Ovary (tissue), 7 donors: ENCODE measurements at regions not wholly inside any gene's neighbourhood (a gene's known extent, or its start where the extent isn't known, plus 50 kb on each side); places are given as distances from the start of the nearest gene placed in this dataset.
"Not testable (repeated sequence)": the region's sequence is repeated elsewhere in the genome, so short reads cannot be mapped to it uniquely, and the experiment has no call there.

ENCODE experiments used
- DNase-seq, 5 donors: peaks; one replicate each; pipeline ENCODE4 v3.0.0-alpha.2; 2019 to 2020
- H3K27ac ChIP-seq, 2 donors: fragments of 200-600 bp; one replicate each; pipeline versions ENCODE4 v1.5.1 to v1.8.0; 2019 to 2022
- H3K27me3 ChIP-seq: fragments of 200-600 bp; one replicate; pipeline ENCODE4 v1.8.0; 2022
- H3K36me3 ChIP-seq: fragments of 200-600 bp; sonication (generic); one replicate; pipeline ENCODE4 v1.5.1; 2019
- H3K4me1 ChIP-seq: one replicate; pipeline ENCODE4 v1.8.1; 2013; ENCODE audit warnings: mild to moderate bottlenecking, moderate library complexity; ENCODE audit not compliant: insufficient read depth
- H3K4me3 ChIP-seq: fragments of 200-600 bp; sonication (generic); one replicate; pipeline ENCODE4 v1.5.1; 2017
- H3K9me3 ChIP-seq, 2 donors: fragments of 200-600 bp in 1 of 2; sonication (generic) in 1 of 2; one replicate each; pipeline versions ENCODE4 v1.5.1 to v1.8.1; 2013 to 2019; ENCODE audit warnings: mild to moderate bottlenecking in 1 of 2, moderate library complexity in 1 of 2
- EP300 ChIP-seq: sonication (generic); formaldehyde crosslinking; IDR thresholded peaks from one replicate; pipeline ENCODE4 v1.6.1; 2017; ENCODE audit warnings: antibody characterized with exemption
- POLR2A ChIP-seq: fragments of 450-650 bp; IDR thresholded peaks from one replicate; pipeline ENCODE4 v1.6.1; 2017; ENCODE audit warnings: antibody characterized with exemption, mild to moderate bottlenecking, moderate library complexity
- WGBS, 3 donors: extraction: QIAGEN DNeasy Blood & Tissue Kit in 1 of 3; methylation state at CpG; one replicate each; pipeline versions ENCODE4 v1.1.5 to v1.1.7; 2013 to 2017; 5-methylcytosine and 5-hydroxymethylcytosine counted together
- intact Hi-C, 4 donors: fragments of 100-400 bp; cut with DNase I; formaldehyde crosslinking; loops; one replicate each; pipeline versions ENCODE4 v1.11.0 to v1.15.1; 2022 to 2023
- TF ChIP-seq, protein P1 (sequence below), 3 donors: fragments of 450-650 bp in 2 of 3; fragments of 200-600 bp in 1 of 3; IDR thresholded peaks; one replicate each; pipeline versions ENCODE4 v1.5.1 to v1.8.0; 2016 to 2022; ENCODE audit warnings: antibody characterized with exemption in 3 of 3, mild to moderate bottlenecking in 1 of 3
- donor health status: DM: no; HTN: no; CAD: no; lungs with moderate emphysema.
- donor health status: DM: no; HTN: no; CAD: no.
- donor health status: Bipolar disorder and iron deficiency.
- donor health status: DM: no; HTN: no; CAD: no.
- donor health status: DM: yes; HTN: yes; CAD: no.

DNA sequence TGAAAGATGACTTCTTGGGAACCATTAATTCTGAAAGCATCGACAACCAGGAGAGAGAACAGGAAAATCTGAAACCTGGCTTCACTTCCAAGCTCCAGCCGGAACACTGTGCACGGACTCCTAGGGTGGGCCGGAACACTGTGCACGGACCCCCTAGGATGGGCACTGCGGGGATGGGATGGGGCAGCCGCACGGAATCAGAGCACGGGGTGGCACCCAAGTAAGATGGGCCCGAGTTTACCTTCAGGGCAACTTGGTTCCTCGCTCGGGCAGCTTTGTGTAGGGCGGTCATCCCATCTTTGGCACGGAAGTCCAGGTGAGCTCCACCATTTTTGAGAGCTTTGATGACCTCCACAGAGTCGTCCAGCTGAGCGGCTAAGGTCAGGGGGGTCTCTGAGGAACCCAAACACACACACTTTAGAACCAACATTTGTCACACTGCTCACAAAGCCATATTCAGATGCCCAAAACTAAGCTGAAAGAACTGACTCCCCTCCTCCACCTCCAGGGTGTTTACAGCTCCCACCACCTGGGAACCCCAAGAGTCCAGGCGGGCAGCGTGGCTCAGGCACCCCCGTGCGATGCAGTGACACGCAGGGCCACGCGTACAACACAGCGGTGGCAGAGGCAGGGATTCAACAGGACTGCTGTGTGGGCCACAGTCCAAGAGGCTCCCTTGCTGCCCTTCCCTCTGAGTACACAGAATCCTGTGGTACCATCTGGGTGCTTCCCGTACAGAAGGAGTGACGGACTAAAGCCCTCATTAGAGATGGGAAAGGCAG is 157.9 kb downstream of the SHANK2 start:
- WGBS, 3 donors = 91 to 93% (median 92%) methylated on average over 26 of the region's 26 CpGs

DNA sequence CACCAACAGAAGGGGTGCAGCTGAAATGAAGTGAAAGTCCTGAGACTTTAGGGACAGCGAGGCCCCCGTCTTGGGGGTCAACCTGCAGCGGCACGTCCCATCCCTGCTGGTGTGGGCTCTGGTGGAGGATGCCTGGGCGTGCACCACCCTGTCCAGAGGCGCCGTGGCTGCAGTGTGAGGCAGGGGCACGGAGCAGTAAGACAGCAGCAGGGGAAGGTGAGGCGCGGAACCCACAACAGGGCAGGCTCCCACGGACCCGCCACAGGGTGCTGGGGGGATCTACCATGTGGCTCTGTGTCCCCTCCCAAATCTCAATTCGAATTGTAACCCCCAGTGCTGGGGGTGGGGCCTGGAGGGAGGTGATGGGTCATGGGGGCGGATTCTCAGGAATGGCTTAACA is 158.6 kb downstream of the SHANK2 start:
- no peak for TF ChIP-seq EP300
- TF ChIP-seq POLR2A = no peak
- TF ChIP-seq, protein P1, sequence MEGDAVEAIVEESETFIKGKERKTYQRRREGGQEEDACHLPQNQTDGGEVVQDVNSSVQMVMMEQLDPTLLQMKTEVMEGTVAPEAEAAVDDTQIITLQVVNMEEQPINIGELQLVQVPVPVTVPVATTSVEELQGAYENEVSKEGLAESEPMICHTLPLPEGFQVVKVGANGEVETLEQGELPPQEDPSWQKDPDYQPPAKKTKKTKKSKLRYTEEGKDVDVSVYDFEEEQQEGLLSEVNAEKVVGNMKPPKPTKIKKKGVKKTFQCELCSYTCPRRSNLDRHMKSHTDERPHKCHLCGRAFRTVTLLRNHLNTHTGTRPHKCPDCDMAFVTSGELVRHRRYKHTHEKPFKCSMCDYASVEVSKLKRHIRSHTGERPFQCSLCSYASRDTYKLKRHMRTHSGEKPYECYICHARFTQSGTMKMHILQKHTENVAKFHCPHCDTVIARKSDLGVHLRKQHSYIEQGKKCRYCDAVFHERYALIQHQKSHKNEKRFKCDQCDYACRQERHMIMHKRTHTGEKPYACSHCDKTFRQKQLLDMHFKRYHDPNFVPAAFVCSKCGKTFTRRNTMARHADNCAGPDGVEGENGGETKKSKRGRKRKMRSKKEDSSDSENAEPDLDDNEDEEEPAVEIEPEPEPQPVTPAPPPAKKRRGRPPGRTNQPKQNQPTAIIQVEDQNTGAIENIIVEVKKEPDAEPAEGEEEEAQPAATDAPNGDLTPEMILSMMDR (IDR thresholded peaks at IDR 0.05) = no peak
- 87 to 93% (median 93%) methylated on average over 14 of the region's 14 CpGs for WGBS, 3 donors
- Histone ChIP-seq H3K36me3 (no peaks in the 10 kb centered on the region), H3K27ac (no peak overlapping the region), H3K9me3 (no peaks in the 10 kb centered on the region), H3K27me3 (no peaks in the 10 kb centered on the region), H3K4me1 (no peaks in the 10 kb centered on the region), H3K4me3 (no peak overlapping the region)
- intact Hi-C loops = no loop called here
- no peak for DNase-seq

More for the DNA sequence above, 157.9 kb downstream of the SHANK2 start:
- intact Hi-C loops = no loop called here
- Histone ChIP-seq H3K4me1 (no peaks in the 10 kb centered on the region), H3K9me3 (no peaks in the 10 kb centered on the region), H3K36me3 (no peaks in the 10 kb centered on the region), H3K4me3 (no peak overlapping the region), H3K27me3 (no peaks in the 10 kb centered on the region), H3K27ac (no peak overlapping the region)
- no peak for DNase-seq
- TF ChIP-seq, protein P1 (IDR thresholded peaks at IDR 0.05) = no peak
- TF ChIP-seq POLR2A (no peak), EP300 (no peak)

DNA sequence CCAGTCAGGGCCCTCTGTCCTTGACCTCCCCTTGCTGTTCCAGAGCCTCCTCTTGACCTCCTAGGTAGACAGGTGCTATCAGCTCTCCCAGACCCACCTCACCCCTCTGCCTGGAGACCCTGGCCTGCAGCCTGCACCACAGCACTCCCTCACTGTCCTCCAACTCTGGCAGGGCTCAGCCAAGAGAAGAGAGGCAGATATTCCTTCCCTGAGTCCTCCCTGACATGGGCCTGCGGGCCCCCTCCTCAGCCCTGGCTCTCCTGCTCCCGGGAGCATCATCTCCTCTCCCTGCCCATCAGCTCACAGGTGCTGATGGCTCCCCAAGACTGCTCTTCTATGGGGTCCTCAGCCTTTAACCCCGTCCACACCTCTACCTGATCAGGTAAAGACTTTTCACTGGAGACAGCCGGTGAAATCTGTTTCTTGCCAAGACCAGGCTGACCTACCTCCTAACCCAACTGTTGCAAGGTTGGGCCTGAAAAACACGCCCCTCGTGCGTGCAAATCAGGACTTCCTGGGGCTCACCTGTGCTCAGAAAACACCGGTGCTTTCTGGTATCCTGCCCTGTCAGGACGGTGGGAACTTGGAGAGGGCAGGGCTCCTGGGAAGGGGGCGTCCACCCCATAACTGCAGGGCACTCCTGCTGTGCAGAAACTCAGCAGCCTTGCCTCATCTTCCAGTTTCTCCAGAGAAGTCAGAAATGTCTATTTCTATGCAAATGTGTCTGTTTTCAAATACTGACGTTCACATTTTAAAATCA is 160.7 kb downstream of the SHANK2 start:
- no peak for TF ChIP-seq EP300
- TF ChIP-seq POLR2A = no peak
- TF ChIP-seq, protein P1 (IDR thresholded peaks at IDR 0.05) = no peak
- intact Hi-C loops = no loop called here
- 77 to 83% (median 78%) methylated on average over 11 of the region's 11 CpGs for WGBS, 3 donors
- Histone ChIP-seq H3K4me3 (no peak overlapping the region), H3K9me3 (no peaks in the 10 kb centered on the region), H3K36me3 (no peaks in the 10 kb centered on the region), H3K27ac (no peak overlapping the region), H3K4me1 (no peaks in the 10 kb centered on the region), H3K27me3 (no peaks in the 10 kb centered on the region)
- DNase-seq = no peak

DNA sequence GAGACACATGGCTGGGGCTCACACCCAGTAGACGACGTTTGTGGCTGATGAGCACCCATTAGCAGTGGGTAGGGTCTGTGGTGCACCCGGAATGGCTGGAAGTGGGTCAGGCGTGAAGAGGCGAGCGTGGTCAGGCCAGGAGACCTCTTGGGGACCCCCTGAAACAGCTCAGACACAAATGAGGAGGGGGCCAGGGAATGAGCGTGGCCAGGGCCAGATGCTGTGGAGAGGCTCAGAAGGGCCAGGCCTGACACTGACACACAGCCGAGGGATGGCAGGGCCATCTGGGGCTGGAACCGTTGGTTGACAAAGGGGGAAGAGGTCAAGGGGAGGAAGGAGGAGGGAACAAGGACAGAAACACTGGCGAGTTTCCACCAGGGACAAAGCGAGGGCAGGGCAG is 162.8 kb downstream of the SHANK2 start:
- Histone ChIP-seq H3K27ac (no peak overlapping the region), H3K27me3 (no peaks in the 10 kb centered on the region), H3K9me3 (no peaks in the 10 kb centered on the region), H3K36me3 (no peaks in the 10 kb centered on the region), H3K4me1 (no peaks in the 10 kb centered on the region), H3K4me3 (no peak overlapping the region)
- intact Hi-C loops = no loop called here
- WGBS, 3 donors = 74 to 80% (median 78%) methylated on average over 11 of the region's 11 CpGs
- TF ChIP-seq POLR2A (no peak), EP300 (no peak)
- TF ChIP-seq, protein P1 (IDR thresholded peaks at IDR 0.05) = no peak
- no peak for DNase-seq

DNA sequence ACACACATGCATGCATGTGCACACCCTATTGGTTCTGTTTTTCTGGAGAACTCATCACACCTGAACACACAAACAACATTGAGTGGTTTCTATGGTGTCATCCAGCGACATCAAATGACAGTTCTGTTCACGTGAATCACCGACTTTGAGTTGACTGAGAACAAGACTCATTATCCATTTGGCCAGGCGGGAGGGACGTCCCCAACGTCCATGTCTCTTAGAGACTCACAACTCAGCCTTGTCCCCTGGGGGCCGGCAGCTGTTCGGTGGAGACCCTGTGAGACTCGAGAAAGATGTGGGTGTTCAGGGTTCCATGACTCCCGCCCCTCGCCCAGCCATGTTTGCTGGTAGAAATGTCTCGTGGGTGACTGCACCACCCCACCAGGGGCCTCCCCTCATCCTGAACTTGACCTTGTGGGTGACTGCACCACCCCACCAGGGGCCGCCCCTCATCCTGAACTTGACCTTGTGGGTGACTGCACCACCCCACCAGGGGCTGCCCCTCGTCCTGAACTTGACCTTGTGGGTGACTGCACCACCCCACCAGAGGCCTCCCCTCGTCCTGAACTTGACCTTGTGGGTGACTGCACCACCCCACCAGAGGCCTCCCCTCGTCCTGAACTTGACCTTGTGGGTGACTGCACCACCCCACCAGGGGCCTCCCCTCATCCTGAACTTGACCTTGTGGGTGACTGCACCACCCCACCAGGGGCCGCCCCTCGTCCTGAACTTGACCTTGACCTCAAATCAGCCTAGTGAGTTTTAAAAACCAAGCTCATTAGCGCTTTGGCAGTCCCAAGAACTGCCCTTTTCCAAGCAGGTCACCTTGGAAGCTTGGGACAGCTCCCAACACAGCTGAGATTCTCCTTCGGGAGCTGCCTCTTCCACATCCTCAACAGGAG is 163.8 kb downstream of the SHANK2 start:
- DNase-seq, H3K27me3 ChIP-seq, H3K4me3 ChIP-seq, H3K27ac ChIP-seq, intact Hi-C loops, H3K4me1 ChIP-seq, H3K36me3 ChIP-seq, H3K9me3 ChIP-seq: not testable (repeated sequence)
- 73 to 79% (median 76%) methylated on average over 19 to 20 of the region's 20 CpGs for whole genome bisulfite sequencing, 3 donors
